ENCODE measurements at regions not wholly inside any gene's neighbourhood (a gene's known extent, or its start where the extent isn't known, plus 50 kb on each side); places are given as distances from the start of the nearest gene placed in this dataset.

GRCh38 chr5:116740771-116741170 lies 166.1 kb upstream of the SEMA6A start:
- no peak for TF ChIP-seq CTCF (IDR thresholded peaks at IDR 0.05)
- TF ChIP-seq POLR2A (IDR thresholded peaks at IDR 0.05): no peak
- no peak for TF ChIP-seq POLR2AphosphoS5 (IDR thresholded peaks at IDR 0.05)
- no peak for TF ChIP-seq EP300 (IDR thresholded peaks at IDR 0.05)
